HG03103 (cell line): ENCODE measurements at regions not wholly inside any gene's neighbourhood (a gene's known extent, or its start where the extent isn't known, plus 50 kb on each side); places are given as distances from the start of the nearest gene placed in this dataset.
"Not testable (repeated sequence)": the region's sequence is repeated elsewhere in the genome, so short reads cannot be mapped to it uniquely, and the experiment has no call there.

ENCODE experiments used
- ATAC-seq: cut with Tn5 transposase; IDR thresholded peaks from one replicate; pipeline ENCODE4 v1.9.1; 2021; ENCODE audit warnings: low read depth; ENCODE audit not compliant: unreplicated experiment

DNA sequence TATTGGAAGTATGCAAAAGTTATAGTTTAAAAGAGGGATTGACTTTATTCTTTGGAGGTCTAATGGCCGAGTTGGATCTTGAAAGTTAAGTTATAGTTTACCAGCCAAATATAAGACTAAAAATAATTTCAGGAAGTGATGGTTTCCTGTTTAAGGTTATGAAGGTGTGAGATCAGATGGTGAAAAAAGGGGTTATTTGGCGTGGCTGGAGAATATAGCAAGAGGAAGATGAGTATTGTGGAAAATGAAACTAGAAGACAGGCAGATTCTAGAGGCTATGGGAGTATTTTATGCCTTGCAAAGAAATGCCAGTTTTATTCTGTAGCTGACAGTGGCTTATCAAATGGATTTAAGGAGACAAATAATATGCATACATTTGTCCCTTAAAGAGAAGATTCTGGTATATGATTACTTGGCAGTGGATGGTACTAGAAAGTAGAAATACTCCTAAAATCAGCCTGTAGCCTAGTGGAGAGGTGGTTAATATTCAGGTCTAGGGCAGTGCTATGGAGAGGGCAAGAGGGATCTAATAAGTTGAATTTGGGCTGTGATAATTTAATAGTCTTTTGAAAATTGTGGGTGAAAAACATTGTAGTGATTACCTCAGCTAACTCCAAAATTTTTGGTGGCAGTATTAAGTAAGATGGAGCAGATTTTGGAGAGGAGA lies 1091.8 kb upstream of the ATXN7L3B start:
- ATAC-seq: peak; percentile 90

DNA sequence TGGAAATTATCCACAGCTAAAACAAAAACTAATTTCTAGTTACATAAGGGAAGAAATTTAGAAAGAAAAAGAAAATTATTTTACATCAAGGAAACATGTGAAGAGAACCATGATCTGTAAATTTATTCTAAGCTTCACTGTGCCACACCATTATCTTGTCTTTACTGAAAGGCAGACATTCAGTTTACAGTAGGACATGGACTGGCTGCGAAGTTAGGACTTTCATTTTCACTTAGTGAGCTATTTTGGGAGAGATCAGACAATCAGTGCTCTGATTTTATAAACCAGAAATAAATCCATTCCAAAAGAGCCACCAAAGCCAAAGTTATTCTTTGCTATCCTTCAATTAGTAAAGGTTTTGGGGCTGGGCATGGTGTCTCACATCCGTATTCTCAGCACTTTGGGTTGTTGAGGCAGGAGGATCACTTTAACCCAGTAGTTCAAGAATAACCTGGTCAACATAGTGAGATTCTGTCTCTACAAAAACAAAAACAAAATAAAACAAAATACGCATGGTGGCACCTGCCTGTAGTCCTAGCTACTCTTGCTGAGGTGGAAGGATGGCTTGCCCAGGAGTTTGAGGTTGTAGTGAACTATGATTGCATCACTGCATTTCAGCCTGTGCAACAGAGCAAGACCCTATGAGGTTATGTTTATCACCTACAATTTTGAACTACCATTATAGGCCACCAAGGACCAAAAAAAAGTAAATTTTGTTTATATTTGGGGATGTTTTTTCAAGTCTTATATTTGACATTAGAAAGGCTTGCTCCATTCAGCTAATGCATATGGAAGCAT lies 1084.8 kb upstream of the ATXN7L3B start:
- peak; percentile 52 for ATAC-seq

DNA sequence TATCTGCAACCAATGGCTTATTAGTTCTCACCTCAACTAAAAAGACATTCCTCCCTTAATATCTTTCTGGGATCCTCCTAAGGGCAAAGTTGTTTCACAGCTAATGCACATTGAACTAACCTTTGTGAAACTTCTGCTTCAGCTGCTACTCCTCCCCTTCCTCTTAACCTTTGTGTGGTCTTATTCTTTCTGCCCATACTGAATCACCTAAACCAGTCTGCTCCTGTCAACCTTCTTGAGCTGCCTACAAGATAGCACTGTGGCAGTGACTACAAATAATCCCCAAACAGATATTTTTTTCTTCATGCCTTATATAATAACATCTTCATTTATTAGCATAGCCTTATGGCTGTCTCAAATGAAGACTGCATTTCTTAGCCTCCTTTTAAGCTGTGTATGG lies 1077.4 kb upstream of the ATXN7L3B start:
- ATAC-seq: no peak

DNA sequence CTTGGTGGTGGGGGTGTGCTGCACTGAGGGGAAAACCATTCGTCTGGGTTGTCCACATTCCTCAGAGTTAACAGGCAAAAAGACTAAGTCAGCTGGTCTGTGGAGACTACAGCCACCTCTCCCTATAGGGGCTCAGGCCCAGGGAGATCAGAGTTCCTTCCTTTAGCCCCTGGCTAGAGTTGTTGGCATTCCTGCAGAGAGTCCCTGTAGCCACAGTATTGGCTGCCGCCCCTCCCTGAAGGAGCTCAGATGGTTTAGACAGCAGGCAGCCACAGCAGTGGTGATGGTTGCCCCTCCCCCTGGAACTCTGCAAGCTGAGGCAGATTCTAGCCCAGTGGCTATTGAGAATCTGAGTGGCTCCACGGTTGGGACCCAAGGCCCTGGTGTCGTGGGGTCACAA lies 1072.5 kb upstream of the ATXN7L3B start:
- ATAC-seq: no peak

DNA sequence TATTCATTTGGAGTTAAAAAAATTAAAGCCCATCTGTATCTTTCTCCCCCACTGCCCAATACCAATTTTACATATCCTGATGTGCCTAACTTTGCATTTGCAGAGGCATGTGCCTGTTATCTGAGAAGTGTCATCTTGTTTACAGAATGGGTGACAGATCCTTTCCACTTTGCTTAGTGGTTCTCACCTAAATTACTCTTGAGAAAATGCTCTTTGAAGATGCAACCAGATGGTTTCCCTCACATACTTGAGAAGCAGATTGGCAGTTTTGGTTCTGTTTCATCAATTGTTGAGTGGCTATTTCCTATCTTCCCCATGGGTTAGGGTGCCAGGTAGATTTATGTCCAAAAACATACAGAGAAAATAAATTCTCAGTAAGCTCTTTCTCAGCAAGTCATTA lies 1051.4 kb upstream of the ATXN7L3B start:
- no peak for ATAC-seq

DNA sequence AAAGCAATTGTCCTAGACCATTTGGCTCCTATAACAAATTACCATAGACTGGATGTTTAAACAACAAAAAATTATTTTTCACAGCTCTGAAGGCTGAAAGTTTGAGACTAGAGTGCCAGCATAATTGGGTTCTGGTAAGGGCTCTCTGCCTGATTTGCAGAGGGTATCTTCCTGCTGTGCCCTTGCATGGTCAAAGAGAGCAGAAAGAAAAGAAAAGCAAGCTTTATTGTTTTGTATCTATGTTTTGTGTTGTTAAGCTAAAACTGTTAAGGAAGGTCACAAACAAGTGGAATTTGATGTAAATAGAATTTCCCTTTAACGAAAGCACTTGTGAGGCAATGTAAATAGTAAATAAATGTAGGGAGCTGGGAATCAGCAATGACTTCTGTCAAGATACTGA lies 1031.0 kb upstream of the ATXN7L3B start:
- ATAC-seq: no peak

DNA sequence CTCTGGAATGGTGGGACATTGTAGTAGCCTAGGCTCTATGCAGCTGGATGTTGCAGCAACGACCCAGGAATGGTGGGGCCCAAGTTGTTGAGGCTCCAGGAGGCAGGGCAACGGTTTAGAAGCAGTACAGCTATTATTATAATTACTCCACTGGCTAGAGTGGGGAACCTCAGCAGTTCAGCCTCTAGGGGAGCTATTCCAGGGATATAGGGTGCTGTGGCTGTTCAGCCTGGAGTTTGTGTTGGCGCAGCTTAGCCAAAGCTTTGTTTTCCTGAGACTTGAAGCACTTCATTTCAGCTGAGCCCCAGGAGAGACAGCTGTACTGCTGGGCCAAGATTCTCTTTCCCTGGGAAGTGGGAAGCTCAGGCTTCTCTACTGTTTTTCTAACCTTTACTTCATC lies 1023.0 kb upstream of the ATXN7L3B start:
- no peak for ATAC-seq

DNA sequence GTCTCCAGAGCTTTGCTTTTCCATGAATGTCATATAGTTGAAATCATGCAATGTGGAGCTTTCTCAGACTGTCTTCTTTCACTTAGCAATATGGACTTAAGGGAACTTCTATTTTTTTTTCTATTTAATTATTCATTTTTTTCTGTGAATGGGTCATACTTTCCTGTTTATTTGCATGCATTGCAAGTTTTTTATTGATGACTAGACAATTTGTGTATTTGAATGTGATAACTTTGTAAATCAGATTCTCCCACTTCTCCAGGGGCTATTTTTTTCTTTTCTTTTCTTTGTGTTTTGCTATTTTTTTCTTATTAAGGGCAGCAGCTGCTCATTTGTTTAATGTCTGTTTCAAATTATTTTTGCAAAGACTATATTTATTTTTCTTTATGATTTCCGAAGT lies 1019.8 kb upstream of the ATXN7L3B start:
- ATAC-seq: no peak

DNA sequence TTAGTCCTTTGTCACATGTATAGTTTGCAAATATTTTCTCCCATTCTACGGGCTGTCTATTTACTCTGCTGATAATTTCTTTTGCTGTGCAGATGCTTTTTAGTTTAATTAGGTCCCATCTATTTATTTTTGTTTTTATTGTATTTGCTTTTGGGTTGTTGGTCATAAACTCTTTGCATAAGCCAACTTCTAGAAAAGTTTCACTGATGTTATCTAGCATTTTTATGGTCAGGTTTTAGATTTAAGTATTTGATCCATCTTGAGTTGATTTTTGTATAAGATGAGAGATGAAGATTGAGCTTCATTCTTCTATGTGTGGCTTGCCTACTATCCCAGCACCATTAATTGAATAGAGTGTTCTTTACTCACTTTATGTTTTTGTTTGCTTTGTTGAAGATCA lies 1008.4 kb upstream of the ATXN7L3B start:
- no peak for ATAC-seq

DNA sequence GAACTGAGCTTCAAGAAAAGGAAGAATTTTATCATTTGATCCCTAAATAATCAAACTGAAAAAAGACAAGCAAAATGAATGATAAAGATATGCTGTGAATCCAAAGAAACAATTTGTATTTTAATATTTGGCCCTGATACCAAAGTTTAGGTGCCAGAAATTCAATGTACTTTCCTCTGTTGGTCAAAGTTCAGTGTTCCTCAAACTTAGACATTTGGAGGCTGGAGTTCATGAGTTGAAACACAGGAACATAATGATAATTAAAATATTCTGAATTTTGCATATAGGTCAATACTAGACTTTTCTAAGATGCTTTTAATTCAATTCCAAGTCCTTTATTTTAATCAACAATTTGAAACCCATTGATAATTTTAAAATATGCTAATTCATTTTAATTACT lies 1007.7 kb upstream of the ATXN7L3B start:
- no peak for ATAC-seq

DNA sequence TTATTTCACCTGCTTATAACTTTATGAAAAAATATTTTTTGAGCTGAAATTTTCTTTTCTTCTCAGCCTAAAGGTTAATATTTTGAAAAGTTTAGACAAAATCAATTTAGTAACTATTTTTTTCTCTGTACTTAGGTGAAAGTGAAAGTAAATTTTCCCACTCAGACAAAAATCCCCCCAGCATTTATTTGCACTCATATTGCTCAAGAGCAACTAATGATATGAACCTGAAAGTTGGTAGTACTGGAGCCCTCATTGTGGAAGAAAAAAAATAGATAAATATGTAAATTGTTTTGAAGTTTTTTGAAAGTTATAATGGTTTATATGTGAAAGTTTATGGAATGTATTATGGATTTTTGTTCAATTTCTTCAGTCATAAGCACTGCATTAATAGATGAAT lies 1005.9 kb upstream of the ATXN7L3B start:
- ATAC-seq: no peak

DNA sequence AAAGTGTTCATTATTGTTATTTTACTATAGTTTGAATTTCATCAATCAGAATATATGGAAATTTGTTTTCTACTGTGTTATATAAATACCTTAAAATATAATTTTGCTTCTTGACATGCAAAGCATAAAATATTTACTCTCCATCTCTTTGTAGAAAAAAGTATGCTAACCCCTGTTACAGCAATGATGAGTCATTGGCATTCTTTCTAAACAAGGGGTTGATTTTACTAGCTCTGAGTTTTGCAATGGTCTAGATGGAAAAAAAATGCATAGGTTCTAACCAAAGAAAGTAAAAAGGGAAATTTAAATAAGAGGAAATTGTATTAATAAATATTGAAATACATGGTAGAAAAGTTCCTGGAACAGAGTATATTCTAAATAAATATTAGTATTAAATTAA lies 990.2 kb upstream of the ATXN7L3B start:
- ATAC-seq: no peak

DNA sequence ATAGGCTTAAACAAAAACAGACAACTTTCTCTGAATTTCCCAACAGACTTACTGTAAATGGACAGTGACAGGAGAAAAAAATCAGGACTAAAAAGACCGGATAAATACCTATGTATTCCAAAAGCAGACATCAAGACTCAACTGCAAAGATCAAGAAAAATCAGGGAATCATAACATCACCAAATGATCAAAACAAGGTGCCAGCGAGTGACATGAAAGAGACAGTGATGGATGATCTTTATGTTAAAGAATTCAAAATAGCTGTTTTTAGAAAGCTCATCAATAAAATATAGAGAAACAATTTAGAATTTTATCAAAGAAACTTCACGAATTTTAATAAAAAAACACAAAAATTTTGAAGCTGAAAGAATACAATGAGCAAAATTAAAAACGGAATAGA lies 952.5 kb upstream of the ATXN7L3B start:
- no peak for ATAC-seq

DNA sequence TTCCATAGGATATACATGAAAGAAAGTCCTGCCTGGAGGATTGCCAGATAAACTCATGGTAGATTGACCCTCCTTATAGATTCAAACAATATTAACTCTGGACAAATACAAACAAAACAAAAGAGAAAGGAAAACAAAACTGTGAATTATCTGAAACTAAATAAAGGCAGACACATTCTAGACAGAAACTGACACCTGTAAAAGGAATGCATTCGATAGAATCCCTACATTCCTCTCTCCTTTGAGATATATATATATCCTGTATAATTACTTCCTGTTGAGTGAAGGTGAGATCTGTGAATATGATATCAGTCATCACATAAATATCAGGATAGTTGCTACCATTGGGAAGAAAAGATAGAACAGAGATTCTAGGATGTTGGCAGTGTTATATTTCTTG lies 948.4 kb upstream of the ATXN7L3B start:
- no peak for ATAC-seq

DNA sequence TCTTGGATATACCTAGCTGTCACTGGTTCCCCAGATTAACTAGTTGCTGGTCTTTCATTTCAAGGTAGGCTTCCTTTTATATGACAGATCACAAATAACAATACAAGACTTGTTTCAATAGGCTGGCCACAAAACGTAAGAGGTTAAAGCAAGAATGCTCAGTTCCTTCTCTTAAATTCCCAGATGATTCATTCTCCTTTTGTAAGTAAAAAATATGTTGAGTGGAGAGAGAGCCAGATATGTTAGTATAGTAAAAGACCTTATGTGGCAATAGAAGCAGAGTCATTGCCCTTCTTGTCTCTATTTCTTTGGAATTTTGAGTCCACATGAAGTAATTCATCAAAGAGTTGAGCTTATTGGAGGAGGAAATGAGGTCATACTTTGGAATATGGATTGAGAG lies 939.0 kb upstream of the ATXN7L3B start:
- no peak for ATAC-seq

DNA sequence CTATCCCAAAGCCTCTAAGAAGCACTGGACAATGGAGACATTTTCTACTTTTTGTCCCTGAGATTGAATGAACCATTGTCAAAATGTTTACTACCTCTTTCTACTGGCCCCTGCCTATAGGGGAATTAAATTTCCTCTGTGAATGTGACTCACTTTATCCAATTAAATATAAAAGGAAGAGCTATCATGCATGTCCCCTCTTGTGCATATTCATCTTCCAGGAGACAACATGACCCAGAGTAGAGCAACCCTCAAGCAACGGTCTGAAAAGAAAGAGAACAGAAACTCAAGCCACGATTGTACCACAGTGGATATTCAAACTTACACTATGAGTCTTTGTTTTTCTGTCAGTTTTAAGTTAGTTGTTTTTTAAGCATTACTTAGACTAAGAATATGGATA lies 938.4 kb upstream of the ATXN7L3B start:
- ATAC-seq: no peak

DNA sequence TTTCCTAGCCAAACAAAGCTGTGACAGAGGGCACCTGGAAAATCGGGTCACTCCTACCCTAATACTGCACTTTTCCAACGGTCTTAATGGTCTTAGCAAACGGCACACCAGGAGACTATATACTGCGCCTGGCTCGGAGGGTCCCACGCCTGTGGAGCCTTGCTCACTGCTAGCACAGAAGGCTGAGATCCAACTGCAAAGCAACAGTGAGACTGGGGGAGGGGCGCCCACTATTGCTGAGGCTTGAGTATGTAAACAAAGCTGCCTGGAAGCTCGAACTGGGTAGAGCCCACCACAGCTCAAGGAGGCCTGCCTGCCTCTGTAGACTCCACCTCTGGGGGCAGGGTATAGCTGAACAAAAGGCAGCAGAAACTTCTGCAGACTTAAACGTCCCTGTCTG lies 931.7 kb upstream of the ATXN7L3B start:
- not testable (repeated sequence) for ATAC-seq

DNA sequence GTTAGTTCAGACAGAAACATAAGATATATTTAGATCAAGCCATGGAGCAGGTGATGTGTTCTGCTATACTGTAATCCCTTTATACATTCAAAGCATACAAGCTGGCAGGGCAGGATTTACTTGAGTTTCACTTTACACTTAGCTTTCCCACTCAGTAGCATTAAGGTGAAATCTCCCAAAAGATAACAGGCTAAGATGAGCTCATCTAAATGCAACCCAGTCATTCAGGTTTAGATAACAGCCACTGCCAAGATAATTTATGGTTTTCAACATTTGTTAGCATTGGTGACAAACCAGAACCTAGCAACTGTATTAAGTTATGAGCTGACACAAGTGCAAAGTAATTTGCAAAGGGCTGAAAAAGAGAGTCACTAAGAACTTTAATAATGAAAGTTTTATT lies 925.1 kb upstream of the ATXN7L3B start:
- no peak for ATAC-seq

DNA sequence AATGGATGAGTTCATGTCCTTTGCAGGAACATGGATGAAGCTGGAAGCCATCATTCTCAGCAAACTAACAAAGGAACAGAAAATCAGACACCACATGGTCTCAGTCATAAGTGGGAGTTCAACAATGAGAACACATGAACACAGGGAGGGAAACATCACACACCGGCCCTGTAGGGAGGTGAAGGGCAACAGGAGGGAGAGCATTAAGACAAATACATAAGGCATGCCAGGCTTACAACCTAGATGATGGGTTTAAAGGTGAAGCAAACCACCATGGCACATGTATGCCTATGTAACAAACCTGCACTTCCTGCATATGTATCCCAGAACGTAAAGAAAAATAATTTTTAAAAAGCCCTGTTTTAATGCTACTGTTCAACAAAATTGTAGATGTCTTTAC lies 914.2 kb upstream of the ATXN7L3B start:
- no peak for ATAC-seq

DNA sequence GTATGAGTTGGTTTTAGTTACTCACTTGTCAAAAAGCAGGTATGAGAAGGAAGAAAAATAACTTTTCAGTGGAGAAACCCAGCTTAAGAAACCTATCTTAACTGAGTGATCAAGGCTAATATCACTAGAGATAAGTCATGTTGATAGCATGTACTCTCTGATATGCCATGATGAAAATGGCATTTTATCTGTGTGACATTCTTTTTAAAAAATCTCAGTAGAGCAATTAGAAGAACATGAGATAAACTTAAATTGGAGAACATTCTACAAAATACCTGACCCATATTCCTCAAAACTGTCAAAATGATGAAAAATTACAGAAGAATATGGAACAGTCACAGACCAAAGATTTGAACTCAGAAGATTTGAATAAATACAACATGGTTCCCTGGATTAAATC lies 912.4 kb upstream of the ATXN7L3B start:
- ATAC-seq: no peak

DNA sequence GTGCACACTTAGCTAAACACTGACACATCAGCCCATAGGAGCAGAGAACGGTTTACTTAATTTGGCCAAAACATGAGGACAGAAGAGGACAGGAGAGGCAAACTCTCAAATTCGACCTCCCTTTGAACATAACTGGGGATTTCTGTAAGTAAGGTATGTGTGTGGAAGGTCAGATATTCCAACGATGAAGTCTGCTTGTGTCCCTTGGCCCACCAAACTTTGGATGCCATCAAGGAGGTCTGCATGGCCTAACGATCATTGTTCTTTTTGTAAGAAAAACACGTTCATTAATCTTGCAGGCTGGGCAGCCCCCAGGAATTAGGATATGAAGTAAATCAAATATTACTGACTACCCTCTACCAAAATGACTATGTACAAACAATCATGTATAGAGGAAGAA lies 908.5 kb upstream of the ATXN7L3B start:
- no peak for ATAC-seq
